HAP-1 (cell line): ENCODE measurements at regions not wholly inside any gene's neighbourhood (a gene's known extent, or its start where the extent isn't known, plus 50 kb on each side); places are given as distances from the start of the nearest gene placed in this dataset.

Experiments used
- DNase-seq, 2 experiments: peaks; one replicate each; pipeline ENCODE4 v3.0.0-alpha.2; 2016 to 2020; ENCODE audit warnings: low spot score in 2 of 2
- H3K27me3 ChIP-seq: fragments of 250-450 bp; sonication (Bioruptor Pico); 2 replicates; pipeline ENCODE4 v1.5.1; 2020; ENCODE audit warnings: low read depth, mild to moderate bottlenecking, moderate library complexity
- H3K36me3 ChIP-seq: fragments of 250-450 bp; sonication (Bioruptor Pico); replicated peaks from 2 replicates; pipeline ENCODE4 v1.5.1; 2020; ENCODE audit warnings: mild to moderate bottlenecking
- H3K4me1 ChIP-seq: fragments of 250-450 bp; sonication (Bioruptor Pico); 2 replicates; pipeline ENCODE4 v1.5.1; 2020; ENCODE audit warnings: mild to moderate bottlenecking
- H3K4me3 ChIP-seq: fragments of 250-450 bp; sonication (Bioruptor Pico); 2 replicates; pipeline ENCODE4 v1.5.1; 2020; ENCODE audit warnings: mild to moderate bottlenecking, moderate library complexity
- H3K9me3 ChIP-seq: fragments of 250-450 bp; sonication (Bioruptor Pico); 2 replicates; pipeline ENCODE4 v1.5.1; 2020; ENCODE audit warnings: mild to moderate bottlenecking, moderate library complexity
- in situ Hi-C: fragments of 300-500 bp; cut with MboI; formaldehyde crosslinking; loops from 3 replicates; pipeline ENCODE4 v1.14.3; 2020; ENCODE audit warnings: low sequenced_read_pairs, inconsistent platforms, mixed read lengths

DNA sequence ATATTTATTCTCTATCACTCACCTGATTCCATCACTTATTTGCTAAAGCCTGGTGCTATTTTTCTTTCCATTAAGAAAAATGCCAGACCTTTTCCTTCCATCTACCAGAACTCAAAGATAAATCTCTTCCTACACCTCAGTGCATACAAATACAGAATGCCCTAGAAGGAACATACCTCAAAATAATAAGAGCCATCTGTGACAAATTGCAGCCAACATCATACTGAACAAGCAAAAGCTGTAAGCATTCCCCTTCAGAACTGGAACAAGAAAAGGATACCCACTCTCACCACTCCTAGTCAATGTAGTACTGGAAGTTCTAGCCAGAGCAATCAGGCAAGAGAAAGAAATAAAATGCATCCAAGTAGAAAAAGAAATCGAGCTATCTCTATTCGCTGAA lies 315.9 kb upstream of the UBE2E3 start:
- no peak overlapping the region for H3K4me3 ChIP-seq
- no peaks in the 10 kb centered on the region for H3K9me3 ChIP-seq
- peaks cover 24% of the 10 kb centered on the region for H3K4me1 ChIP-seq
- no peaks in the 10 kb centered on the region for H3K27me3 ChIP-seq
- H3K36me3 ChIP-seq, result no peaks in the 10 kb centered on the region
- in situ Hi-C loops, result no loop called here
- DNase-seq, result no peak

DNA sequence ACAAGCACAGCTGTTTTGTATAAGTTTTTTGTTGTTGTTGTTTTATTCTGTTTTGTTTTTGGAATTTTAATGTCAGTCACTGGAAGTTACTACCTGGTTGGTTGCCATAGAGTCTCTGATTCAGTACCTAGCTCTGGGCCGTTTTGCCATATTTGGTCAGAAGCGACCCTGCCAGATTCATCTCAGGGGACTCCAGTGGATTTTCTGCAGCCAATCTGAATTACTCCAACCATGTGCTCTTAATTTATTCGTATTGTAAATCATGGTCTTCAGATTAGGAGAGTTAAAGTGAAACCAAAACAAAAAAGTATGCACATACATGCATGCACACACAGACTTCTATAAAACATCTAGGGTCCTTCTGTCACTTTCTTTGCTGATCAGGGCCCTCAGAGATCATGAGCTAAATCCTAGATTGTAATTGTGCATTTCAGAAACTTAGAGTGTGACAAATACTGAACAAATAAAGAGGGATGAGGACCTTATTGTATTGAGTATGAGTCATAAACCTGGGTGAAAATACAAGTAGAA lies 317.4 kb upstream of the UBE2E3 start:
- in situ Hi-C loops, result no loop called here
- Histone ChIP-seq H3K9me3 (no peaks in the 10 kb centered on the region), H3K27me3 (no peaks in the 10 kb centered on the region), H3K4me1 (peaks cover 18% of the 10 kb centered on the region), H3K4me3 (no peak overlapping the region), H3K36me3 (no peaks in the 10 kb centered on the region)
- DNase-seq, result peak; percentile 13 to 57

DNA sequence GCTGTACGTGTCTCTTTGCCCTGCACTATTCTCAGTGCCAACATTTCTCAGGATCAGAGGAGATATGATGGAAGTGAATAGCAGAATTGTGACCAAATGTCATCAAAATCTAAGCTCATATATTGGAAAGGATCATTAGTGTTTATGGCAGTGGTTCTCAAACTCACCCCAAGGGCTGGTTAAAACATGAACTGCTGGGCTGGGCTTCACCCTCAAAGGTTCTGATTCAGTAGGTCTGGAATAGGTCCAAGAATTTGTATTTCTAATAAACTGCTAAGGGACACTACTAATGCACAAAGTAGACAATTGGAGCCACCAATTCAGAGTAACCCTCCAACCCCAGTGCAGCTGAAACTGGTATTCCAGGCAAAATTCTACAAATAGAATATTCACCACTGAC lies 317.9 kb upstream of the UBE2E3 start:
- Histone ChIP-seq H3K9me3 (no peaks in the 10 kb centered on the region), H3K4me3 (no peak overlapping the region), H3K4me1 (peaks cover 18% of the 10 kb centered on the region), H3K36me3 (no peaks in the 10 kb centered on the region), H3K27me3 (no peaks in the 10 kb centered on the region)
- in situ Hi-C loops, result no loop called here
- no peak for DNase-seq

DNA sequence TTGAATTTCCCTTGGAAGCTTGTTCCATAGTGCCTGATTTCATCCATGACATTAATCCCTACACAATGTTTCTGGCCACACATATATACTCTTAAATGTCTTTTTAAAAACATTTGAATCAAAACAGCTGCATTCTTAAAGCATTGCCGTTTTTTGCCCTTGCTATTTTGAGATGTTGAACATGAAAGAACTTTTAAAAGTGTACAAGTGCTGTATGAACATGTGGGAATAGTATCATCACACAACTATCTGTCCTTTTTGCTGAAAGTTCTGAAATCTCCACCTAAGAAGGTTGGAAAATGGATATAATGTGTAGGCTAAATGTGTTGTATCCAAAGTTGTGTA lies 318.7 kb upstream of the UBE2E3 start:
- H3K27me3 ChIP-seq, result no peaks in the 10 kb centered on the region
- no peak overlapping the region for H3K4me3 ChIP-seq
- H3K4me1 ChIP-seq, result peaks cover 18% of the 10 kb centered on the region
- H3K36me3 ChIP-seq, result no peaks in the 10 kb centered on the region
- no peak for DNase-seq
- in situ Hi-C loops, result no loop called here
- H3K9me3 ChIP-seq, result no peaks in the 10 kb centered on the region

DNA sequence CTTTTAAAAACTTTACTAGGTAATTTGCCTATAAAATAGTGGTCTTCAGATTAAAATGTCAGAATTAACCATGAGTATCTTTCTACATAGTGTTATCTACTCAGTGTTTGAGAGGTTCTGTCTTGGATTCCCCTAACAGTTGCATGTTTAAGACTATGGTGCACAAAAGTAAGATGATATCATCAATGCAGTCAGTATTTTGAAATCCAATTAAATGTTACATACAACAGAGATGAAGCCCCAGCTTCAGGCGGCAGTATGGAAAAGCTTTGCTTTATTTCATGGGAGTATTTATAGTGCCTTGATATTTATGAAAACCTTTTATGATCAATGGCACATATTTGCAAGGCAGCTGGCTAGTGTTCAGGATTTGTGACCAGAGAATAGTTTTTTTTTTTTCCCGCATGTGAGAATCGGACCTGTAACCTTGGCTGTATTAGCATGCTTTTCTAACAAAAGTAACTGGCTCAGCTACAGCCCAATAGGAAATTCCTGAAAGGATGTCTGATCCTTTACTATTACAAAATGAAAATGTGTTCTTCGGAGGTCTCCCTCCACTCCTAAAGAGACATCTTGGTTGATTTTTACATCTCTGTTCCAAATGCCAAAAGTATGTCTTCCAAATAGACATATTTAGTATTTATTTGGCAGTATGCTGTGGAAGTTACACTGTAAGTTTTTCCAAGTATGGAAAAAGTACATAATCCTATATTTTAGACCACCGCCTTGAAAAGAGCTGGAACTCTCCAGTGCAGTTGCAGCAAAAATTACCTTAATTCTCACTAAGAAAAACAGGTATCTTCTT lies 319.3 kb upstream of the UBE2E3 start:
- no peak for DNase-seq
- in situ Hi-C loops, result no loop called here
- H3K4me1 ChIP-seq, result peaks cover 18% of the 10 kb centered on the region

DNA sequence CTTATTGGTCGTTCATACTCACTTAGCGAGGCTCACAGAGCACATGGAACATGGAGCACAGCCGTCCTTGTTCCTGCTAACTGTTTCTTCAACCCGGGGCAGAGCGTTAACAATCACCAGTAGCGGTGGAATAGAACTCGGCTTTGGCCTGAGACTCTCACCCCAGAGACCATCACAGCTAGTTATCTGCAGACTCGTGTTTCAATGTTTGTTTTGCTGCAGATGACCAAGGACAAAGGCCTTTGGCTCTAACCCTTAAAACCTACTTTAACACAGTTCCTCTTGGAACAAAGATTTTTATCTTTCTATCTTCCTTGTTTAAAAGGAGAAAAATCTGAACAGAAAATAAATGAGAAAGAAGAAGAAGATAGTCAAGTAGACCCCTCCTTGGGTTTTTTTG lies 320.2 kb upstream of the UBE2E3 start:
- Histone ChIP-seq H3K4me3 (no peak overlapping the region), H3K27me3 (no peaks in the 10 kb centered on the region), H3K4me1 (peaks cover 18% of the 10 kb centered on the region), H3K9me3 (no peaks in the 10 kb centered on the region), H3K36me3 (no peaks in the 10 kb centered on the region)
- in situ Hi-C loops, result no loop called here
- no peak for DNase-seq

More for the DNA sequence above, 319.3 kb upstream of the UBE2E3 start:
- Histone ChIP-seq H3K9me3 (no peaks in the 10 kb centered on the region), H3K36me3 (no peaks in the 10 kb centered on the region), H3K4me3 (no peak overlapping the region), H3K27me3 (no peaks in the 10 kb centered on the region)

DNA sequence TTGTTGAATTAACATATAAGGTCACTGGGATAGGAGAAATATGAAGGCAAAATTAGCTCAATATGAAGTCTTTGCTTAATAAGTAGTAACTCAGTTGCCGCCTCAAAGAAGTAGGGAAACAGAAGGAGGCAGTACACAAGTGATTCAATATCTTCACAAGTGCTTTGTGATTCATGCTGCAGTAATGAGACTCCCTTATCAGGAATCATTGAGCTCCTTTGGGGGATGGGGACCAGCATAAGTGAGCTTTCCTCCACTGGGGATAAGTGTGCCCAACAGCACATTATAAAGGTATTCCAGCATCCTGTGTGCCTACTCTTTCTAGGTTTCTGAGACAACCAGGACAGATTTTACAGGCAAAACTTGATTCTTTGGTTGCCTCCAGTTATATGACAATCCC lies 323.4 kb upstream of the UBE2E3 start:
- Histone ChIP-seq H3K9me3 (no peaks in the 10 kb centered on the region), H3K36me3 (no peaks in the 10 kb centered on the region), H3K27me3 (no peaks in the 10 kb centered on the region), H3K4me1 (peaks cover 17% of the 10 kb centered on the region), H3K4me3 (no peak overlapping the region)
- in situ Hi-C loops, result no loop called here
- DNase-seq, result no peak

DNA sequence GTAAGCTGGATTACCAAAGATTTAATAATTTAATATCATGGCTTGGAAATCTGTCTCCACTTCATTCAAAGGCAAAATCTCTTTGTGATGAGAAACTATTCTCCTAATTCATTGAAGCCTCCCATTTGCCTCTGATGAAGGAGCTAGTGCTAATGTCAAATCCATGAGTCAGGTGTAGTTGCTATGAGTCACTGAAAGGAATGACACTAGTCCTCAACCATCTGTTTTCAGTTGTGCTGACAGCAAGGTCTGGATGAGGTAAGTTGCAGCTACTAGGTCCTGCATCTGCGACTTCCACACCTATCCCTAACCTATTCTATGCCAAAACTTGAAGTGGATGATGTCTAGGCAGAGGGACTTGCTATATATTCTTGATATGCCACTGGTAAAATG lies 324.0 kb upstream of the UBE2E3 start:
- Histone ChIP-seq H3K4me3 (no peak overlapping the region), H3K4me1 (peaks cover 19% of the 10 kb centered on the region), H3K9me3 (no peaks in the 10 kb centered on the region), H3K36me3 (no peaks in the 10 kb centered on the region), H3K27me3 (no peaks in the 10 kb centered on the region)
- DNase-seq, result no peak
- in situ Hi-C loops, result no loop called here

DNA sequence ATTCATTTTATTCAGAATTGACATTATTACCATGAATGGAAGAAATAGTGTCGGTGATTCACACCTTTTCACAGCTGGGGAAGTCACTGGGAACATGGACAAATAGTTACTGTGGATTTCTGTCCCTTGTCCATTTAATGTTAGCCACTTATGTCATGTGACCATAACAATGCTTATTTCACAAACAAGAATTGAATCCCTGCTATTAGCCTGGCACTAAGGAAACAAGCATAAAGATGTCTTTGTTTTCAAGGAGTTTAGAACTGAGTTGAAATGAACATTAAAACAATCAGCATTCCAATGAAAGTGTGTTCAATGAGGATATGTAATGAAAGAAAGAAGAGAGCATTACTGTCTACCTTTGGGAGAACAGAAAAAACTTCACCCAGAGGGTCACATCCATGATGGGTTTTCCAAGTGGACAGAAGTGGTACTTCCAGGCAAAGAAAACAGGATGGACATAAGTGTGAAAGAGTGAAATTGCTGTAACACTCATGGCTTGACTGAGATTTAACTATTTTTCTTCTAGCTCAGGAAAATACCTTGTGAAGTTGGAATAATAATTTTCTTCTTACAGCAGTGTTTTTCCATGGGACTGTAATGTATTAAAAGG lies 324.5 kb upstream of the UBE2E3 start:
- Histone ChIP-seq H3K9me3 (no peaks in the 10 kb centered on the region), H3K36me3 (no peaks in the 10 kb centered on the region), H3K27me3 (no peaks in the 10 kb centered on the region), H3K4me1 (peaks cover 19% of the 10 kb centered on the region), H3K4me3 (no peak overlapping the region)
- no peak for DNase-seq
- in situ Hi-C loops, result no loop called here

DNA sequence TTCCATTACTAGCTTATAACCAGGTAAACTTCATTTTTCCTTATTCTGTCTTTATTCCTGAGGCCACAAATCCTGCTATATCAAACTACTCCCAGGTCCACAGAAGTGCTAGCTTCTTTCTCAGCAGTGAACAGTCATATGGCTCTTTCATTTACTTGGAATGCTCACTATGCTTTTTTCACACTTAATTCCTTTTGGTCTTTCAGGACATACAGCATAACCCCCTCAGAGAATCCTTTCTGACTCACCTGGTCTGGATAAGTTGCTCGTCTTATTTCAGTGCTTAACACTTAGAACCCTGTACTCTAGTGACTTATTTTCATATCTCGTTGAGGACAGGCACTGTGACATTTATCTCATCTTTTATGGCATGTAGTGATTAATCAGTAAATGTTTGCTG lies 325.0 kb upstream of the UBE2E3 start:
- no peaks in the 10 kb centered on the region for H3K36me3 ChIP-seq
- peaks cover 21% of the 10 kb centered on the region for H3K4me1 ChIP-seq
- in situ Hi-C loops, result no loop called here
- no peak overlapping the region for H3K4me3 ChIP-seq
- no peaks in the 10 kb centered on the region for H3K9me3 ChIP-seq
- no peaks in the 10 kb centered on the region for H3K27me3 ChIP-seq
- no peak for DNase-seq

DNA sequence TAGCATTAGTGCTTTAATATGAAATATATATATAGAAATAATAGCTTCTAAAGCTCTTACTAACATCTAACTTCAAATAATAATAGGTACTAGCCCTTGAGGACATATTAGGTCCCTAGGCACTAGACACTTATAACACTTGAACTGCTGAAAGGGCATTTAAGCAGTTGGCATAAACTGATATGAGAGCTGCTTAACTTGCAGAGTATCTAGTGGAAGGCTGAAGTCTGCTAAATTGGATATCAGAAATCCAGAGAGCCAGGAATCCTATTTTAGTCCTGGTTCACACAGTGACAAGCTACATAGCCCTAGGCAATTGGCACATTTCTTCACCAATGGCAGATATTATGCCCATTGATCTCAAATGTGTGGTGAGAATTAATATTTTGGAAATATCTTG lies 326.9 kb upstream of the UBE2E3 start:
- Histone ChIP-seq H3K36me3 (no peaks in the 10 kb centered on the region), H3K9me3 (no peaks in the 10 kb centered on the region), H3K4me1 (peaks cover 27% of the 10 kb centered on the region), H3K4me3 (no peak overlapping the region), H3K27me3 (no peaks in the 10 kb centered on the region)
- in situ Hi-C loops, result no loop called here
- no peak for DNase-seq

DNA sequence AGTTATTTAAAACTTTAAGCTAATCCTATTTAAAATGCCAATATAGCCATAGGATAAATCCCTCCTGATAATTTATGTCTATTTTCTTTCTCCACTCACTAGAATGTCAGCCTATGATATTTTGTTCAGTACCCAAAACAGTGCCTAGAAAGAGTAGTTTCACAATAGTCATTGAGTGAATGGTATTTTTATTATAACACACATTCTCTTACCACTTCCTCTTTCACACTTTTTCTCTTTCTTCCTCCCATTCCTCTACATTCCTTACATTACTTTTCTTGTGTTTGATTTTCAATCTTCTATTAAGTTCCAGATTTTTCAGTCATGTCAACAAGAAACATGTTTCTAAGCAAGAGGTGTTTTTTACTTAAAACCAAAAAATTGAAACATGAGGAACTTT lies 327.6 kb upstream of the UBE2E3 start:
- DNase-seq, result no peak
- in situ Hi-C loops, result no loop called here

DNA sequence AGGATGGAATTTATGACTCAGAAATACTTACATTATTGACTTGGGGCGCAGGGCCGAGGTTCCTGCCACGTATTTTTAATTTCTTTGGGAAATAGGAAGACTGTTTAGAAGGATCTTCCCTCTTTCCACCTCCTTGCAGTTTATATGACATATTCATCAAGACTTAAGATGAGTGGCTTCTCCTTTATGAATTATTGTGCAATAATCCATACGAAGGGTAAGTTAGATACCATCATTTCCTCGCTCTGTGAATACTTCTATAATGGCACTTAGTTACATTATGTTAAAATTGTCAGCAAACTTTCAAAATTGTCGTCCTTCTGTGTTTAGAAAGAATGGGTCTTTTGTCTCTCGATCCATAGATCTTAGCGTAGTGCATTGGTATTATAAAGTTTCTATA lies 328.8 kb upstream of the UBE2E3 start:
- in situ Hi-C loops, result no loop called here
- Histone ChIP-seq H3K4me1 (peaks cover 27% of the 10 kb centered on the region), H3K36me3 (no peaks in the 10 kb centered on the region), H3K9me3 (no peaks in the 10 kb centered on the region), H3K27me3 (no peaks in the 10 kb centered on the region), H3K4me3 (no peak overlapping the region)
- no peak for DNase-seq

More for the DNA sequence above, 327.6 kb upstream of the UBE2E3 start:
- Histone ChIP-seq H3K4me1 (peaks cover 27% of the 10 kb centered on the region), H3K9me3 (no peaks in the 10 kb centered on the region), H3K27me3 (no peaks in the 10 kb centered on the region), H3K36me3 (no peaks in the 10 kb centered on the region), H3K4me3 (no peak overlapping the region)

DNA sequence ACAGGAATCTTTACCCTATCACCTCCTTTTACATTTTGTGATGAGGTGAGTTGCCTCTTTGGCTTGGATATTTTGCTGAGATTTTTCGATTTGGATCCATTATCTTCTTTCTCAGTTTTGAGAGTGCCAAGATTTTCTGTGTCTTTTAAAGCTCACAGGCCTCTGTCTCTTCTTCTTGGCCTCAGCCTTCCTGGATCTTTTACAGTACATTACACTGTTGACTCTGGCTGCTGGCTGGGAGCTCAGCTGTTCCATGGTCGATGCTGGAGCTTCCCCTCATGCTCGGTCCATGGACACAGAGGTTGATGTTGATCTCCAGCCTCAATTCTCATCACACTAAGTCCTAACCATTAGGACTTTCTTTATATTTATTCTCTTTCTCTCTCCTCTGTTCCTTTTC lies 332.8 kb upstream of the UBE2E3 start:
- Histone ChIP-seq H3K4me3 (no peak overlapping the region), H3K9me3 (no peaks in the 10 kb centered on the region), H3K4me1 (peaks cover 15% of the 10 kb centered on the region), H3K27me3 (no peaks in the 10 kb centered on the region), H3K36me3 (no peaks in the 10 kb centered on the region)
- in situ Hi-C loops, result no loop called here
- DNase-seq, result no peak
